DOHH2 (cell line): ENCODE measurements at regions not wholly inside any gene's neighbourhood (a gene's known extent, or its start where the extent isn't known, plus 50 kb on each side); places are given as distances from the start of the nearest gene placed in this dataset.

ENCODE experiments used
- CTCF ChIP-seq: fragments of 200-600 bp; sonication (generic); IDR thresholded peaks from one replicate; pipeline ENCODE4 v1.5.1; 2014; ENCODE audit warnings: antibody characterized with exemption, mild to moderate bottlenecking, low read depth, low read length; ENCODE audit not compliant: poor library complexity, severe bottlenecking
- EZH2phosphoT487 ChIP-seq: fragments of 200-600 bp; sonication (generic); IDR thresholded peaks from 2 replicates; pipeline ENCODE4 v1.6.1; 2017; ENCODE audit warnings: borderline replicate concordance, mild to moderate bottlenecking, antibody characterized with exemption, low read length, moderate library complexity, mixed read lengths

GRCh38 chr11:70762810-70763209 is 364.5 kb downstream of the CTTN start:
- no peak for TF ChIP-seq CTCF
- no peak for TF ChIP-seq EZH2phosphoT487
